Caki2 (cell line): ENCODE measurements at regions not wholly inside any gene's neighbourhood (a gene's known extent, or its start where the extent isn't known, plus 50 kb on each side); places are given as distances from the start of the nearest gene placed in this dataset.
"Not testable (repeated sequence)": the region's sequence is repeated elsewhere in the genome, so short reads cannot be mapped to it uniquely, and the experiment has no call there.

ENCODE experiments used
- DNase-seq: peaks from one replicate; pipeline ENCODE4 v3.0.0-alpha.2; 2015; ENCODE audit warnings: low read depth
- in situ Hi-C: cut with HindIII; loops from 2 replicates; pipeline ENCODE4 v1.10.0; 2016; ENCODE audit warnings: low sequenced_read_pairs, low pct_unique_long_range_greater_than_20kb, mixed read lengths

DNA sequence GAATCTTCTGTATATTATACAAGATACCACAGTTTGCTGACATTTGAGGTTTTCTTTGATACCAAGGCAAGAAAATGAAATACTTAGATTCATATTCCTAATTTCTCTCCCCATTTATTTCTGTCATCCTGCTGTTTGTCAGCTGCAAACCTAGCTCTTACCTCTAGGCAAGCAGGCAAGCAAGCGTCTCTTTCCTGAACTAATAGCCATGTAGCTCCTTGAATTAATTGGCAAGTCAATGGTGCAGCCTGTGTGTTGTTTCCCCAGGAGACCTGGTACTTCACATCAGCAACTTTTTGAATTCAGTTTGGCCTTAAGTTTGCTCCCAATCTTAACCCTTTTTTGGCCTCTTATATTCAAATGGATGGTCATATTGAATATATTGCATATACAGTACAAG is 573.6 kb upstream of the ARRDC3 start:
- DNase-seq, result no peak
- in situ Hi-C loops, result no loop called here

GRCh38 chr5:91955610-91956009 is 572.5 kb upstream of the ARRDC3 start:
- in situ Hi-C loops, result no loop called here
- no peak for DNase-seq

GRCh38 chr5:91954136-91954535 is 571.0 kb upstream of the ARRDC3 start:
- DNase-seq, result no peak
- in situ Hi-C loops, result no loop called here

DNA sequence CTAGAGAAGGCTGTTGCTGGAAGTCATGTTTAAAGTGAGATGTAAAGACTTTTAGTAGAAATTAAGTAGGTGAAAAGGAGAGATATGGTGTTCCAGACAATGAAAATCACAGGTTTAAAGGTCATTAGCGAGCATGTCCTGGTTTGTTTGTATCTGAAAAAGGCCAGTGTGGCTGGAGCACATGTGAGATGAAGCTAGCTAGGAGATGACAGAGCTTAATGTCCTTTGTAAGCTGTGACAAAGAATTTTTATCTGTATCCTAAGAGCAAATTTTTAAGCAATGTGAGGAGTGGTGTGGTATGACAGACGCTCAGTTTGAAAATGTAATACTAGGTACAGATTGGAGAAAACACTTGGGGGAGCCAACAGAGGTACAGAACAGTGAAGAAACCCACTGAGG is 567.2 kb upstream of the ARRDC3 start:
- DNase-seq, result no peak
- in situ Hi-C loops, result no loop called here

DNA sequence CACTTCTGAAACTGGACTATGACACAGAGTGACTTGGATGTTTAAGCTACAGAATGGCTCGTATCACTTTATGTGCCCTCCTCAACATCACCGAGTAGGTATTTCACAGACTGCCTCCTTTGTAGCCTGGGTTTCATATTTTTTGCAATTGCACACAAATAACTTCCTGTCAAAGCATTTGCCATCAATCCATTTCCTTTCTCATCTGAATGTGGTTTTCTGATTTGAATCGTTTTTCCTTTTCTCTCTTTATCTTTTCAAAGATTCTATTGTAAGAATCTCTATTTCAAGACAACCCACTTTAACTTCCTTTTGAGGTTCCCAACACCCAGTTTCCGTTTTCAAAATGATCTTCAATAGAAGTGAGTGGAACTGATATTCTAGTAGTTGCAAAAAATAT is 563.8 kb upstream of the ARRDC3 start:
- in situ Hi-C loops, result no loop called here
- DNase-seq, result no peak

DNA sequence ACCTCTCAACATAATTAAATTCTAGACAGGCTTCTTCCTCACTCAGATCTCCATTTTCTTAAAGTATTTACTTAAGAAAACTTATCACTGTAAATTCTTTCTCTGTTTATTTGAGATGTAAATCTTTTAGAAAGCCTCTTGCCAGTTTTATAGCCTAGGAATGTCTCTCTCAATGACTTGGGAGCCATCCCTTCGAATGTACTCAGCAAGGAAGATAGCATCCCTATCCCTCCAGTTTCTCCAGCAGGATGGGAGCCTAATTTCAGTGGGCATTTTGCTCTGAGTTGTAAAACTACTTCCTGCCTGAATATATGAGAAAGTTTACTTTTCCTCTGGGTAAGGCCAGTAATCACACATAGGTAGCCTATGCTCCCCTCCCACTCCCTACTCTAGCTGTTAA is 558.5 kb upstream of the ARRDC3 start:
- in situ Hi-C loops, result no loop called here

GRCh38 chr5:91938441-91938840 is 555.3 kb upstream of the ARRDC3 start:
- DNase-seq, result no peak

More for the DNA sequence above, 558.5 kb upstream of the ARRDC3 start:
- DNase-seq, result no peak

GRCh38 chr5:91937121-91937520 is 554.0 kb upstream of the ARRDC3 start:
- in situ Hi-C loops, result no loop called here
- DNase-seq, result no peak

More at GRCh38 chr5:91938441-91938840, 555.3 kb upstream of the ARRDC3 start:
- in situ Hi-C loops, result no loop called here

DNA sequence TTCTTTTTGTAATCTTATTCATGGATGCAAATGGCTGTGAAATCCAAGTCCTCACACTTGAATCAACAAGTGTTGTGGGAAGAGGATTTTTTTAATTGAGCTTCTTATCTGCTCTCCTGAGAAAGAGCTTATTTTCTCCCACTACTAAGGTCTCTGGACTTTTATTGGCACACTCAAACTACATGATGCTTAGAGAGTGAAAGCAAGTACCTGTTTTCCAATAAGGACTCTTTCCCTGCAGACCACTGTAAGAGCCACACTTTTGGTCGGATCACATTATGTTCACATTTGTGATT is 546.4 kb upstream of the ARRDC3 start:
- no peak for DNase-seq
- in situ Hi-C loops, result no loop called here

DNA sequence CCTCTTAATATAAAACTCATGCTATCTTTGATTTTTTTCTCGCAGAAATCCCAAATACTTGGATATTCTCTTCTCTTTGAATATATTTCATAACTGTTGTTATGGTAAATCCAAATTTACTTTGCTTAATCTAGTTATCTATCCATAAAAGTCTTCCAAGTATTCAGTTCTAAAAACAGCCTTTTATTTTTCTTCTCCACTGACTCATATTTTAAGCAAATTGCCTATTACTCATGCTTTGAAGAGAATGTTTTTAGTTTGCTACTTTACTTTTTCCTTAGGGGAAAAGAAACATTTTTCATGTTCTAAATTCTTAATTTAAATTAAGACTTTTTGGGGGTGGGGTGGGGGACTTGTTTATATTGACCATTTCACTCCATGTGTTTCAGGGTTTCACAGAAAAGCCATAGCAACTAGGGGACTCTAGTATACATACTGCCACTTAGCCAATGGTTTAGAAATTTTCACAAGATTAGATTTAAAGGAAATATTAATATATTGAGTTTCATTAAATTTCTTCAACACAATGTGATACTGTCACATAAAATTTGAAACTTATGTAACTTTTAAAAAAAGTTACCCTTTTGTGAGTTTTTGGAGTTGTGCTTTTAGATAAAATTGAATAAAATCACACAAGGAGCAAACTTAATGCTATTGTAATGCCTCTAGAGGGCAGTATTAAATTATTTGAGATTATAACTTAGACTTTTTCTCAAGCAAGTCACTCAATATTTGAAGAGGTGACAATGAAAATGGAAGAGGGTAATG is 545.8 kb upstream of the ARRDC3 start:
- DNase-seq, result peak; percentile 10
- in situ Hi-C loops, result no loop called here

- in situ Hi-C loops, result no loop called here
- DNase-seq, result no peak
These were observed 544.3 kb upstream of the ARRDC3 start for GRCh38 chr5:91927439-91927838.

- in situ Hi-C loops, result no loop called here
- DNase-seq, result no peak
These were observed 542.1 kb upstream of the ARRDC3 start for GRCh38 chr5:91925249-91925648.

GRCh38 chr5:91917037-91917814 is 534.1 kb upstream of the ARRDC3 start:
- in situ Hi-C loops, DNase-seq: not testable (repeated sequence)

DNA sequence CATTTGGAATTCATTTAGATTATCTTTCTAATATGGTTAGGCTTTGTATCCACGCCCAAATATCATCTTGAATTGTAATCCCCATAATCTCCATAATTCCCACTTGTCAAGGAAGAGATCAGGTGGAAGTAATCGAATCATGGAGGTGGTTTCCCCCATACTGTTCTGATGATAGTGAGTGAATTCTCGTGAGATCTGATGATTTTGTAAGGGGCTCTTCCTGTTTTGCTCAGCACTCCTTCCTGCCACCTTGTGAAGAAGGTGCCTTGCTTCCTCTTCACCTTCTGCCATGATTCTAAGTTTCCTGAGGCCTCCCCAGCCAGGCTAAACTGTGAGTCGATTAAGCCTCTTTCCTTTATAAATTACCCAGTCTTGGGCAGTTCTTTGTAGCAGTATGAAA is 527.5 kb upstream of the ARRDC3 start:
- DNase-seq, result no peak
- in situ Hi-C loops, result no loop called here

DNA sequence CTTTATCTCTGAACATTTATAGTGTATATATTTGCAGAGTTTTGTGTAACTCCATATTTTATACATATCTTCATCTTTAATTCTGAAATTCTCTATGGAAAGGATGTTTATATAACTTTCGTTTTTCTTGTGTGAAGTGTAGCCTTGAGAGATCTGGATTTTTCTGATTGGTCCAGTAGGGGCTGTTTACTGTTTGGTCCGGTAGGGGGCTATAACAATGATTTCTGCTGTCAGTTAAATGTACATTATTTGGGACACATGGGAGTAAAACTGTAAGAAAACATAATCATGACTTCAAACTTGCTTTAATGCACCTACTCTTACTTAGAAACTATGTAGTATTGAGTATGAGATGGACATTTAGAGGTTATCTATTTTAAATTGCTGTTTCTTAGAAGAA is 527.1 kb upstream of the ARRDC3 start:
- in situ Hi-C loops, result no loop called here
- DNase-seq, result no peak

DNA sequence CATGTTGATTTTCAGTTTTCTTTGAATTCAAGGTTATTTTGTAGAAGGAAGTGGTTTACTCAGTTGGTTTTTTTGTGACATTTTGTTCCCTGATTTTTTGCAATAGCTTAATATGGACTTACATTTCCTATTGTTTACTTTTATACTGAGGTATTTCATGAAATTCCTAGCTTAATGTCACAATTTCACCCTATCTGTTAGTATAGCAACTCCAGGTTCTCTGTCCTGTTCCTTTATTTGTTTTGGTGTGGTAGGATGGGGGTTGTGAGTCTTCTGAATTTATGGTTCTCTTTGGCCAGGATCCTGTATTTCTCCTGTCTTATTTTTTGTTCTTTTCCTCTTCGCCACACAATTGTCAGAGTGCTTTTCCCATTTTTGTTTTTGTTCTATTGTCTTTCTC is 523.4 kb upstream of the ARRDC3 start:
- no peak for DNase-seq
- in situ Hi-C loops, result no loop called here

DNA sequence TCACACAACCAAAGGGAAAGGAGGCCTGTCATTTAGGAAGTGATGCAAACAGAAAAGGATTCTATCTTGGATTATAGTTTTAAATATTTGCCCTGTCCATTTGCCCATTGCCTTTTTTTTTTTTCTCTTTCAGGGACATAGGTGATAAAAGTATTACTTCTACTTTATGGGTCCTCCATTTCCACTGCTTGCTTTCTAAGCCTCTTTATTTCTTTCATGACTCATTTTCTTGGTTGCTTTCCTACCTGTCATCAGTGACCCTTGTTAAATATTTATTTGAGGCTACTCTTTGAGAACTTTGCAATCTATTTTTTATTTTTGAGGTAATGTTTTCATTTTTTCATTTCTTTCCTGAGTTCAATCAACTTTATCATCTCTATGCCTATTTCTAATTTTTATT is 522.9 kb upstream of the ARRDC3 start:
- in situ Hi-C loops, result no loop called here
- DNase-seq, result no peak

- DNase-seq, result no peak
- in situ Hi-C loops, result no loop called here
These were observed 515.8 kb upstream of the ARRDC3 start for GRCh38 chr5:91898898-91899297.

GRCh38 chr5:91898019-91898418 is 514.9 kb upstream of the ARRDC3 start:
- no peak for DNase-seq
- in situ Hi-C loops, result no loop called here

DNA sequence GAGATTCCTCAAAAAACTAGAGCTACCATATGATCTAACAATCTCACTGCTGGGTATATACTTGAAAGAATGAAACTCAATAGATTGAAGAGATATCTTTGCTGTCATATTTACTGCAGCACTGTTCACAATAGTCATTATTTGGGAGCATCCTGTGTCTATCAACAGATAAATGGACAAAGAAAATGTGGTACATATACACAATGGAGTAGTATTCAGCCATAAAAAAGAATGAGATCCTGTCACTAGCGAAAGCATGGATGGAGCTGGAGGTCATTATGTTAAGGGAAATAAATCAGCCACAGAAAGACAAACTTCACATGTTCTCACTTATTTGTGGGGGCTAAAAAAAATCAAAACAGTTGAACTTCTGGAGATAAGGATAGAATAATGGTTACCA is 505.7 kb upstream of the ARRDC3 start:
- no peak for DNase-seq
- in situ Hi-C loops, result no loop called here
